HG03457 (cell line): ENCODE measurements at regions not wholly inside any gene's neighbourhood (a gene's known extent, or its start where the extent isn't known, plus 50 kb on each side); places are given as distances from the start of the nearest gene placed in this dataset.
"Not testable (repeated sequence)": the region's sequence is repeated elsewhere in the genome, so short reads cannot be mapped to it uniquely, and the experiment has no call there.

Experiments
- ATAC-seq: cut with Tn5 transposase; IDR thresholded peaks from one replicate; pipeline ENCODE4 v1.9.1; 2021; ENCODE audit warnings: moderate number of reproducible peaks; ENCODE audit not compliant: unreplicated experiment

GRCh38 chr1:119251751-119252150 is 111.3 kb upstream of the WARS2 start:
- ATAC-seq, result no peak

- no peak for ATAC-seq
Observed at GRCh38 chr1:119253366-119253765, 112.9 kb upstream of the WARS2 start.

GRCh38 chr1:119254067-119254720 is 113.7 kb upstream of the WARS2 start:
- no peak for ATAC-seq

- ATAC-seq, result not testable (repeated sequence)
Observed at GRCh38 chr1:119256089-119256488, 112.5 kb upstream of the HAO2 start.

- no peak for ATAC-seq
Observed at GRCh38 chr1:119260506-119260905, 108.1 kb upstream of the HAO2 start.

- peak; percentile 91 for ATAC-seq
Observed at GRCh38 chr1:119266386-119266785, 102.2 kb upstream of the HAO2 start.

- ATAC-seq, result no peak
Observed at GRCh38 chr1:119266858-119267257, 101.7 kb upstream of the HAO2 start.

GRCh38 chr1:119267288-119267687 is 101.3 kb upstream of the HAO2 start:
- not testable (repeated sequence) for ATAC-seq

GRCh38 chr1:119268879-119269278 is 99.7 kb upstream of the HAO2 start:
- no peak for ATAC-seq

- no peak for ATAC-seq
Observed at GRCh38 chr1:119275145-119276134, 93.1 kb upstream of the HAO2 start.

- no peak for ATAC-seq
Observed at GRCh38 chr1:119276558-119276957, 92.0 kb upstream of the HAO2 start.

- no peak for ATAC-seq
Observed at GRCh38 chr1:119279456-119280381, 88.9 kb upstream of the HAO2 start.

- ATAC-seq, result no peak
Observed at GRCh38 chr1:119285482-119285881, 83.1 kb upstream of the HAO2 start.

- ATAC-seq, result peak; percentile 65
Observed at GRCh38 chr1:119286587-119287181, 81.9 kb upstream of the HAO2 start.

- no peak for ATAC-seq
Observed at GRCh38 chr1:119288751-119289150, 79.8 kb upstream of the HAO2 start.

GRCh38 chr1:119290297-119290696 is 78.3 kb upstream of the HAO2 start:
- ATAC-seq, result no peak

GRCh38 chr1:119291611-119292206 is 76.9 kb upstream of the HAO2 start:
- ATAC-seq, result no peak

- no peak for ATAC-seq
Observed at GRCh38 chr1:119293797-119294196, 74.8 kb upstream of the HAO2 start.

- no peak for ATAC-seq
Observed at GRCh38 chr1:119294199-119294598, 74.4 kb upstream of the HAO2 start.

GRCh38 chr1:119294722-119295121 is 73.9 kb upstream of the HAO2 start:
- no peak for ATAC-seq
